Cardiac muscle cell (in vitro differentiated cells and primary cell): ENCODE measurements at regions not wholly inside any gene's neighbourhood (a gene's known extent, or its start where the extent isn't known, plus 50 kb on each side); places are given as distances from the start of the nearest gene placed in this dataset.

ENCODE experiments used
- DNase-seq, 2 donors: peaks; one replicate each; pipeline versions ENCODE4 v3.0.0 to v3.0.0-alpha.2; 2010 to 2017; ENCODE audit warnings: low read depth in 1 of 2, low spot score in 1 of 2
- H3K27ac ChIP-seq: fragments of 200-600 bp; sonication (generic); 2 replicates; pipeline ENCODE4 v1.5.1; 2016
- H3K27me3 ChIP-seq: fragments of 200-600 bp; sonication (generic); 2 replicates; pipeline ENCODE4 v1.6.0; 2016; ENCODE audit warnings: control low read depth
- H3K36me3 ChIP-seq: fragments of 200-600 bp; sonication (generic); 2 replicates; pipeline ENCODE4 v1.5.1; 2016; ENCODE audit warnings: control low read depth
- H3K4me1 ChIP-seq: fragments of 200-600 bp; sonication (generic); 2 replicates; pipeline ENCODE4 v1.8.1; 2017; ENCODE audit warnings: low read depth, mild to moderate bottlenecking, mixed run types
- H3K4me3 ChIP-seq: fragments of 200-600 bp; sonication (generic); 2 replicates; pipeline ENCODE4 v1.5.1; 2016; ENCODE audit warnings: mild to moderate bottlenecking
- H3K9me3 ChIP-seq: fragments of 200-600 bp; sonication (generic); 2 replicates; pipeline ENCODE4 v1.5.1; 2017; ENCODE audit warnings: low read depth, mild to moderate bottlenecking, control low read depth
- CTCF ChIP-seq: IDR thresholded peaks from 2 replicates; pipeline ENCODE4 v1.5.1; 2012; ENCODE audit warnings: low read depth, mild to moderate bottlenecking, low read length

GRCh38 chr2:2935445-2936149, 442.0 kb downstream of the EIPR1 start:
- no peaks in the 10 kb centered on the region for H3K4me1 ChIP-seq
- no peak overlapping the region for H3K27ac ChIP-seq
- H3K9me3 ChIP-seq, result no peaks in the 10 kb centered on the region
- no peaks in the 10 kb centered on the region for H3K27me3 ChIP-seq
- TF ChIP-seq CTCF, result no peak
- DNase-seq, result no peak
- H3K4me3 ChIP-seq, result no peak overlapping the region
- H3K36me3 ChIP-seq, result no peaks in the 10 kb centered on the region

GRCh38 chr2:2933426-2933825, 444.2 kb downstream of the EIPR1 start:
- Histone ChIP-seq H3K4me3 (no peak overlapping the region), H3K27me3 (no peaks in the 10 kb centered on the region), H3K9me3 (no peaks in the 10 kb centered on the region), H3K36me3 (no peaks in the 10 kb centered on the region), H3K27ac (no peak overlapping the region), H3K4me1 (no peaks in the 10 kb centered on the region)
- DNase-seq, result no peak
- no peak for TF ChIP-seq CTCF

GRCh38 chr2:2932692-2933305, 444.8 kb downstream of the EIPR1 start:
- TF ChIP-seq CTCF, result no peak
- no peaks in the 10 kb centered on the region for H3K9me3 ChIP-seq
- H3K27ac ChIP-seq, result no peak overlapping the region
- no peaks in the 10 kb centered on the region for H3K27me3 ChIP-seq
- H3K4me3 ChIP-seq, result no peak overlapping the region
- DNase-seq, result no peak
- no peaks in the 10 kb centered on the region for H3K36me3 ChIP-seq
- H3K4me1 ChIP-seq, result no peaks in the 10 kb centered on the region

- H3K36me3 ChIP-seq, result no peaks in the 10 kb centered on the region
- no peaks in the 10 kb centered on the region for H3K9me3 ChIP-seq
- DNase-seq, result no peak
- no peak overlapping the region for H3K27ac ChIP-seq
- TF ChIP-seq CTCF, result no peak
- H3K4me3 ChIP-seq, result no peak overlapping the region
- H3K4me1 ChIP-seq, result no peaks in the 10 kb centered on the region
- no peaks in the 10 kb centered on the region for H3K27me3 ChIP-seq
Measured at GRCh38 chr2:2932189-2932588, 445.4 kb downstream of the EIPR1 start.

GRCh38 chr2:2931318-2932075, 446.1 kb downstream of the EIPR1 start:
- Histone ChIP-seq H3K4me3 (no peak overlapping the region), H3K27me3 (no peaks in the 10 kb centered on the region), H3K9me3 (no peaks in the 10 kb centered on the region), H3K27ac (no peak overlapping the region), H3K4me1 (no peaks in the 10 kb centered on the region), H3K36me3 (no peaks in the 10 kb centered on the region)
- DNase-seq, result no peak
- no peak for TF ChIP-seq CTCF
